Dermis blood vessel endothelial cell (primary cell): ENCODE measurements at regions not wholly inside any gene's neighbourhood (a gene's known extent, or its start where the extent isn't known, plus 50 kb on each side); places are given as distances from the start of the nearest gene placed in this dataset.

Experiments
- DNase-seq: peaks from one replicate; pipeline ENCODE4 v3.0.0; 2010

DNA sequence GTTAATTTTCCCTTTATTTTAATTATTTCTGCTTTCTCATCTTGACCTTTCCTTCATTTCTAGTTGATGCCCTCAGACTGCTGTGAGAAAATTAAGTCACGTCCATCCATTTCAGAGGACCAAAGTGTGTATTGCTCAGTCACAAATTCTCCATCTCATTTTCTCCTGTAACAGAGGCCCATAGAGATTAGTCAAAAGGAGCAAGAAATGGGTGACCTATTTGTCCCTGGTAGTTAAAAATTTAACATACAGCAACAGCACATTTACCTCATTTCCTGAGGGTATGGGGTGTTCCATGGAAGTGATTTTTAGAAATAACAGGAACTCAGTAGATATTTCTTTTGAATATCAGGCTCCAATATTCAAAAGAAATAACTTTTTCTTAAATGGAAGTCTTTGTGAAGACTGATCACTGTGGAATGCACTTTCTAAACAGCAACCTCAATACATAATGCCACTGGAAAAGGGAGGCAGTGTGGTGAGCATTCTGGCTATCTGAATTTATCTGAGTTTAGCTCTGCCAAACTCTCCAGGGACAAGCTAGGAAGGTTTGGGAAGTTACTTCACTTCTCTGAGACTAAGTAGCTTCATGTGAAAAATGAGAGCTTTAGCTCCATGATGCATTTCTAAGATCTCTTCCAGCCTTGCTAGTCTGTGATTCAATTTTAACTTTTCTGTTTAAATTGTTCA, 808.2 kb downstream of the SQOR start:
- no peak for DNase-seq

DNA sequence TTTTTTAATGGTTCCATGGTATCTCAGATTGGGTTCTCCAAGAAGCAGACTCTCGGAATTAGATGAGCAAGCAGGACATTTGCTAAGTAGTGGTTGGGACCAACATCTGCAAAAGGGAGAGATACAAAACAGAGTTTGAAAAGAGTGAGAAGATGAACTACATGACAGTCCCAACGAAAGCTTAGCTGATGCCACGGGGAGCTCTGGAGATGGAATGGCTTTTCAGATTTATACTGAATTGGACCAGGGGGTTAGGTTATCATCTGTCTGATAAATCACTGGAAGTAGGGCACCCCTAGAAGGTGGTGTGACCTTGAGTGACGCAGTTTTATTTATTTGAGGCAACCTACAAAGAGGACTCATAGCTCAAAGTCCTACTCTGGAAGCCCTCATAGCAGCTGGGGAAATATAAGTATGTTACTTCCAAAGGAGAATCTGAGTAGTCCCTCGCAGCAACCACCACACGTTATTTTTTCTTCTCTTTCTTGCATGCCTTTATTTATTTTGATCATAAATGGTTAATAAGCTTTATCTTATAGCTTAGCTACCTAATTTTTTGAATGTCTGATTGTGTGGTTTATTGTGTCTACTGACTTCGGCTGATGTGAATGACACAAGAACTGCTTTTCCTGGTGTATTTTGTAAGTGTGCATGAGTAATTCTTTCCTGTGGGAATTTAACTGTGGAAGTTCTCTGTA, 815.4 kb downstream of the SQOR start:
- no peak for DNase-seq

DNA sequence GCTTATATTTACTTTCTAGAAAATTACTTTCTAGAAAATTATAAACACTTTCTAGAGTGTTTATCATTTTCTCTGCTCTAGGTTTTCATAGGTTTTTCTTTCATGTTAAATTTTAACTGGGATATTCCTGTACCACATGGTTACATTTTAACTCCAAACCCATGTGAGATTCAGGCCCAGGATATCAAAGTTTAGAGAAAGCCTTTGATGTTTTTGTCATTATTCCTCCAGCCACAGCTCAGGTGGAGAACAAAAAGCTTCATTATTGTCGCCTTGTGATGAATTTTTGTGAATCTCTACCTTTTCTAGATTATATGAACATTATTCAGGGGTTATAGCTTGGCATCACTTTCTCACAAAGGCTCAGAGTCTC, 816.0 kb downstream of the SQOR start:
- no peak for DNase-seq

DNA sequence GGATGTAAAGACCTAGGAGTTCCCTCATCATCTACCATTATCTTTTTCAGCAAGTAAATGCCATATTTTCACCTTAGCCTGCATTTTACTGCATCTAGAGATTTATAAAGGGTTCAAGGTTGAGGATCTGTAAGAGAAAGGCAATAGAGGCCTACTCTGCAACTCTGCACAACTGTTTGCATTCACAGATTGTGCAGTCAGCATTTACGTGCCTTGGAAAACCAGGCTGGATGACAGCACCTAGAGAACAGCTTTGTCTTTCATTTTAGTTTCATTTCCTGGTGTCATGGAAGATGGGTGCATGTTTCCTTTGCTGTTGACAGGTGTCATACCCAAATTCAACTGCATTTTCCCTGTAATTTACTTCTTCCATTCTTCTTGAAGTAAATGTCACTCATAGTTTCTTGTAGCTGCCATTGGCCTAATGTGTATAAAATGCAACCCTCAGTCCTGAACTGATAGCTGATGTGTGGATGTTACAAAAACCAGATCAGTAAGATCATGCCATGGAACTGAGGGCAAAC, 817.5 kb downstream of the SQOR start:
- no peak for DNase-seq

DNA sequence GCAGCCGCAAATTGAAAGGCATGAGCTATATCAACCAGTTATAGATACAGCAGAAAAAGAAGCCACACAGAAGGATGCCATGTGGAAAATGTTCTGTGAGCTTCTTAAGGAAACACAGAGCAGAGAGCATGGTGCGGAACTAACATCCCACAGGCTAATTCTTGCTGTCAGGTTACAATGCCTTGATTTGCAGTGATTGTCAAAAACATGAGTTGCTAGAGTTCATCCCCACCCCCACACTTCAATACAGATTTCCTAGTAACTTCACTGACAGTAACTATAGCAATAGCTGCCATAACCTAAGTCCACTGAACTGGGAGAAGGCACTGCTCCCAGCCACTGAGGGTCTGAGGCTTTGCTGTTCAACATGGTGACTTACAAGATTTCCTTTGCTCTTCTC, 821.6 kb downstream of the SQOR start:
- DNase-seq = no peak

DNA sequence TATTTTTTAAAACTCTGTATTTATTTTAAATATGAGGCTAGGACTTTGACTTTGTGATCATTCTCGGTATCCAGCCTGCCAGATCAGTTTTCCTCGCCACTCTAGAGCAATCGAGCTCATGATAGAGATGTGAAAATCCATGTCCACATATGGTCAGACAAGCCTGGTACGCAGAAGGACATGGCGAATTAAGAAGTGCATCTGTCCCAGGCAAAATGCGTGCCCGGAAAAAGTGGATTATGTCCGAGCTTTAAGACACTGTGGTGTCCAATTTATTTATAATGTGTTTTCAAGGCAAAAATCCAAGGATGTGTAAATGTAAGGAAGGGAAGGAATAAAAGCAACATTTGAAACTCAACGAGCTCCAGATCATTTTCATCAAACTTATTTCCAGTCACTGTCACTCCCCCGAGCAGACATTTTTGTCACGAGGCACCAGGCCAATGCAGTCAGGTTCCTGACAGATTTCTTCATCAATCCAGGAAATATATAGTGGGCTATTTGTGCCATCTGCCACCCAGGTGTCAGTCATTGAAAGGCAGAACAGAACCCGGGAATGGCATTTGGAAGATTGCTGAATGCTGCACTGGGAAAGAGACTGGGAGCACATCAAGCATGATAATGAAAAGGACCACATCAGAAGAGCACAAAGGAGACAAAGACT, 825.7 kb downstream of the SQOR start:
- no peak for DNase-seq

DNA sequence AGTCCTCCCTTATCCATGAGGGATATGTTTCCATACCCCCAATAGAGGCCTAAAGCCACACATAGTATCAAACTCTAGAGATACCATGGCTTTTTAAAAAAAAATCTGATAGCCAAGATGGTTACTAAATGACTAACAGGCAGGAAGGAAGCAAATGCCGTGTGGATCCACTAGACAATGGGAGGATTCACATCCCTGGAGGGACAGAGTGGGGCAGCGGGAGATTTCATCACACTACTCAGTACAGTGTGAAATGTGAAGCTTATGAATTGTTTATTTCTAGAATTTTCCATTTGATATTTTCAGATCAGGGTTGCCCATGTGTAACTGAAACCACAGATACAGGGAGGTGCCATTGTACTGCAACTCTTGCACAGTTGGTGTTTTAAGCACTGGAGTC, 826.6 kb downstream of the SQOR start:
- no peak for DNase-seq

DNA sequence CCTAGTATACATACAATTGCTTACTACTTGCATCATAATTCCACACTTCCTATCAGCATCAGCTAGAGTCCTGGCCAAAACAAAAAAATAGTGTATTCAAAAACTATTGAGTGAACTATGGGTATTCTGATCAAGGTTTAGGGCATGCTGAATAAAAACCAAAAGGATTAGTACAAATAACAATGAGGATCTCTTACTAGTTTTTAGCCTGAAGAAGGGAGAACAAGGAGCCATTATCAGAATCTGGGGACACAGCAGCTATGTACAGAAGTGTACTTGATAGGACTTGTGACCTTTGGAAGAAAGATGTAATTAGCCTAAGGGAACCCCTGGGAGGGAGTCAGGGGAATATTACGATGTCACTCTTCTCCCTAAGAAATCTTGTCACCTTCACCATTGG, 832.2 kb downstream of the SQOR start:
- no peak for DNase-seq

DNA sequence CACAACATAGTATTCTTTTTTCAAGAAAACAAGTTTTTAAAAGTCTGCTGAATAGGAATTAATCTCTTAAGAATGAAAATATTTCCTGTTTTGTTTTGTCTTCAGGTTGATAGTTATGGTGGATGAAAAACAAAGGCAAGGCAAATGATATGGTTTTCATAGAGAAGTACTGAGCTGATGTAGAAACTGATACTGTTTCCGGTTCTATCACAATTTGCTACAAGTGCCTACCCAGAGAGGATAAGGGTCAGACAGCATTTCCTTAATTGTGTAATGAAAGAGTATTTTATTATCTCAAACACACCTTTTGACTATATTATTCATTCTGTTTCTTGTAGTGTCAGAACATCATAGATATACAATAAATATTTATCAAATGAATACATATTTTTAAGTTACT, 836.3 kb downstream of the SQOR start:
- no peak for DNase-seq

DNA sequence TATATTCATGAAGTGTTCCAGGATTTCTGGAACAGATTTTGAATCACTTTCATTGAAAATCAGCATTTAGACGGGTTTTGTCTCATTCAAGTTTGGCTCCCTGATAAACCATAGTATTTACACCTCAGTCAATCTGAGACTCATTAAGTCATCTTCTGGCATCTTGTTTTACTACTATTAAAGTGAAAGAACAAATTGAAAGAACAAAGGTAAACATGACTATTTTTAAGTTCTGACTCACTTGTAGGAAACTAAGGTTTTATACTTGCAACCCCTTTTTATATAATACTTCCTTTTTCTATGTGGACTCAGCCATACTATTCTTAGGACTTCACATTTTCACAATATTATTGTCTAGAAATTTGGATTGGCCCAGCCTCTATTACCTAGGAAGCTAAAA, 854.4 kb downstream of the SQOR start:
- no peak for DNase-seq

DNA sequence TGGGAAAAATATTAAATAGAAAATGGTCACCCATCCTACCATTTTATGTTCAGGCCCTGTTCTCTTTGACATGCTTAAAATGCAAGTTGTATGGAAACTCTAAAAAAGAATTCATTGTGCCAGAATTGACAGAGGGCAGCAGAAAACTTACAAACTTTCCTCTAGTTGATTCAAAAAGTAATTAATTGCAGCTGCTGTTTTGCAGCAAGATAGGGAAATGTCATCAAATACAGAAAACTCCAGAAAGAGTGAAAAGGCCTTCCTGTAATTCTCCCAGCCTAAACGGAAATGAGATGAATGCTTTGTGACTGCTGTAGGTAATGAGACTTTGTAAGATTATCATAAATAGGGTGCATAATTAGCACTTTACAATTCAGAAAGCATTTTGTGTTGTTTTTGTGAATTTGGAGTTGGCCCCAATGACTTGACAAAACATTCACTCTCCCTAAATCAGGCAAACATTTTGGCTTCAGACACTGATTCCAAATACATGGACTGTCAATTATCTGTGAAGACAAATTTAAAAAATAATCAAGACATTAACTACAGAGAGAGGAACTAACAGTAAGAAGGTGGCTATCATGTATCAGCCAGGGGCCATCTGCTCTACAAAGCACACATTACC, 861.8 kb downstream of the SQOR start:
- no peak for DNase-seq

DNA sequence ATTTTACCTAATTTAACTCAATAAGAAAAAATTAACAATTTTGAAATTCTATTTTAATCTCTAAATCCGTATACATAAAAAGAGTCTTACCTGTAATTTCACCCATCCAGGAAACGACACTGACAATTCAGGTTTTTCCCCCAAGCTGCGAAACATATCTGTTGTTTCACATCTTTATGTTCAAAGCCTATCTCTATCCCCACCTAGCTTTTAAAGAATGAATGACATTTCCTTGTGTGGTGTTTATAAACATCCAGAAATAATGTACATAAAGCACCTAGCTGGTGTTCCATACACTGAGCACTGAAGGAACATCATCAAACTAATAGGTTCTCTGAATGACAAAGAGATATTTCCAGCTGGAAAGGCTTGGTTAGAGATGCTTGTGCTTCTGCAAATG, 867.8 kb downstream of the SQOR start:
- DNase-seq = no peak

DNA sequence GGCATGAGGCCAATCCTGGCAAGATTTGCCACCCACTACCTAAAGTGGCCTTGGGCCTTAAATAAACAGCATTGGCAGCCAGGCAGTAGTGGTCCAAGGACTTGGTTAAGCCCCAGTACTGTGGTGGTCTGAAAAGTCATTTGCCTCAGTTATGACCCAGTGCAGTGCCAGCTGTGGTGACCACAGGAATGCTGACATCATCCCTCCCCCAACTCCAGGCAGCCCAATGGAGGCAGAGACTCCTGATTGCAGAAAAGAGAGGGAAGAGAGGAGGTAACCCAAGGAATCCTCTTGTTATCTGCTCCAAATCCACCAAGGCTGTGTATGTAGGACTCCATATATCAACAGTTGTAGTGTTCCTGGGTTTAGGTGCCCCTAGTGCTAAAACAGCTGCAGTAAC, 883.6 kb downstream of the SQOR start:
- no peak for DNase-seq

DNA sequence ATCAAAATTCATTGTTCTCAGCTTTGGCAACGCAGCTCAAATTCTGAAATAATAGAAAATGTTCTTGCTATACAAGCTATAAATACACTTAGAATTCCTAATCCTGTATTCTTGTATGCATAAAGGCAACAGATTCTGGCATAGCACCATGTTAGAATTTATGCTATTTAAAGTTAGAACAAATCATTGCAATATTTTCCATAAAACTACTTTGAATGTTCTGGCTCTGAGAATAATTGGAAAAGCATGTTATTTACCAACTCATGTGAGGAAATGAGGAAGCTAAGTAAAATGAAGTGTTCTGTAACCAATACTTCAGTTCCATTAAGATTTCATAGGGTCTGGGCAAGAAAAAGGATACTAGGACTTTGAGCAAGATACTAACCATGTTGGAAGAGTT, 888.9 kb downstream of the SQOR start:
- DNase-seq = no peak

DNA sequence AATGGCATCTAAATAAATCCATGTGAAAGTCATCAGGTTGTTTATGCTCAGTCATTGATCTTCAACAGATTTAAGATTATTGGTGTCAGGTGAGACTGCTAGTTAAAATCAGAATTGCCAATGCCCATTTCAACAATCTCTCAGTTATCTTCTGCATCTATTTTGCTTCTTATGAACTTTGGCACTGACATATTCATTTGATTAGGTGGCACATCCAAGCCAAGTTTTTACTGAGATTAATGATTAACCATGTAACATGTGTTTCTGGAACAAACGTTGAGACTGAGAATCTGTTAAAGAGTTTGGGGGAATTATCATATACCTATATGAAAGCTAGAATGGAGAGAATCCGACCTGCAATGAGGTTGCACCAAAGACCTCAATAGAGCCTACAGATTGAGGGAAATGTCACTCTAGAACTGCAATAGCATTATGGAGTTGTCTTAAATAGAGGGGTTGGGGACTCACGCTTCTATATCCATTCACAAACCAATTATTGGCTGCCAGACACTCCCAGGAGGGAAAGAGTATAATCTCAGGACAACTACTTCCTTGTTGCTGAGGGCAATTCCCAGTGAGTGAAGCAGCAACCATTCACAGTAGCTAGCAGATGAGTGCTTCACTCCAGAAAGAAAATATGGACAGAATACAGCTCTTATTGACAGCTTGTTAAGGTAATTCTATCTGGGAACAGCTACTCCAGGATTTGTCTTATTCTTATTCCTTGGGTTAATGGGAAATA, 891.3 kb downstream of the SQOR start:
- DNase-seq = no peak

DNA sequence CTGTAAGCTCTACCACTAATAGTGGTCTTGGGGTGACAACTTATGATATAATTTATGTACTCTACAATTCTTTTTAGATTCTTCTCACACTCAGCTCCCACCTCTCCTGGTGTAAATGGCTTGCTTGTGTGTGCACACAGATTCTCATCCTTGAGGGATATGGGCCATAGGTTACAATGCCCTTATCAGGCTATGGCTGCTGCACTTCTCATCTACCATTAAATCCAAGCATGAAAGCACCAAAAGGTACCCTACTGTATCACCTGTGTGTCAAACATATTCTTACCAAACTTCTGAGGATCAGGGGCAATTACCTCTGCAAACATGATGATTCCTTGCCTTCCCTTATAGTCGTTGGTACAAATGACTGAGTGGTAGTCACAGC, 891.9 kb downstream of the SQOR start:
- no peak for DNase-seq

DNA sequence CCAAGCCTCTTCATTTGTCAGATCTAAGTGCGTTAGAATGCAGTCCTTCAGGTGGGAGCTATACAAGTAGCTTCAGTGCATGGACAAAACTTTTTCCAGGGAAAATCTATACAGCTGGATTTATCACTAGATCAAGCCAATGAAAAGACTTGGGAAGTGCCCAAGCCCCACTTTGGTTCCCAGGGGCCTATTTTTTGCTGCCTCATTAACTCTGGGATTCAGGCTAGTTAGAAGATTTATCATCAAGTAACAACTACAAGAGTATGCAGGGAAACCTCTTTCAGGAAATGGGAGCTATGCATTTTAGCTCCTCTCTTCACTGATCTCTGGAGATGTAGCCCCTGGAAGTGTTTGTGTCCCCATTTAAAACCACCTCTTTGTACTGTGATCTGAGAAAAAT, 908.8 kb downstream of the SQOR start:
- no peak for DNase-seq

DNA sequence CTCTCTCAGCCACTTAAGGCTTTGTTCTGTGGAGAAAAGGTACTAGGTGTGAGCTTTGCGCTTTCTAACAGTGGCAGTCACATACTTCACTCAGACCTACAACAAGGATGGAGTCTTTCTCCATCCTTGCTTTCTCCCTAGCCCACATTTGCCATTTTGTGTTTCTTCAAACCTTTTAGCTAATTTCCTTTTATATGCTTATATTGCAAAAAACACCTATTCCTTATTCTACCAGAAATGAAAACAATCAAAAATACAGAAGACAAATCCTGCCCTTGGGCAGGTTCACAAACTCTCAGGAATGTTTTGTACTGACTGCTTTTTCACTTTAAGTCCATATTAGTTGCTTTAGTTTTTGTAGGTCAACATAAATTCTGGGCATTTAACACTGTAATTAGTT, 914.2 kb downstream of the SQOR start:
- DNase-seq = no peak

DNA sequence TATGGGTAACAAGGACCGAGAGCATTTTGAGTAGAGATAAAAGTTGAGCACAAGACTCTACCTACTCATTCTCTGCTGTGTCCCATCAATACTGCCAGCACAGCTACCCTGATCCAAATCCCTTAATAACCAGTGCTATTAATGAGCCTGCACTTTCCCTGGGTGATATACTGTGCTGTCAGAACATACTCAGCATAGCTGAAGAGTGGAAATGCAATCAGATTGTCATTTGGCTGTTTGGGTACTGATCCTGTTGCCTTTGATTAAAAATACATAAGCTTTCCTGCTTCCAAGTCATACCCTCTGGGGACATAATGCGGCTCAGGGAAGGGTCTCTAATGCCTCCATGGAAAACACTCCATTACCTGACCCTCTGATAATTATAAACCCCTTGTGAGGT, 917.5 kb downstream of the SQOR start:
- DNase-seq = no peak

DNA sequence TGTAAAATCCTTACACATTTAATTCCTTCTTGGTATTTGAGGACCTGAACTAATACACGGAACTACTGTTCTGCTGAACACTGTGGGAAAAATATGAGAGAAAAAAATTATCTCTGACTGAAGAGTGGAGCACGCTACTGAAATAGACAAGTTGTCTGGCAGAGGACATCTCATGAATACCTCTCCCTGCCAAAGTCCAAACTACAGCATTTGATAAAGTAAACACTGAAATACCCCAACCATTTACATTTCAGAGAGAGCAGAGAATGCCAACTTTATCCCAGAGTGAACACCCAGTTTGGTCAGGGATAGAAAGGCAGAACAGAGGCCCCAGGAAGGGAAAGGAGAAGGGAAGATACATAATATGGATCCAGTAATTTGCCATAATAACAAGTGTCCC, 920.7 kb downstream of the SQOR start:
- no peak for DNase-seq

DNA sequence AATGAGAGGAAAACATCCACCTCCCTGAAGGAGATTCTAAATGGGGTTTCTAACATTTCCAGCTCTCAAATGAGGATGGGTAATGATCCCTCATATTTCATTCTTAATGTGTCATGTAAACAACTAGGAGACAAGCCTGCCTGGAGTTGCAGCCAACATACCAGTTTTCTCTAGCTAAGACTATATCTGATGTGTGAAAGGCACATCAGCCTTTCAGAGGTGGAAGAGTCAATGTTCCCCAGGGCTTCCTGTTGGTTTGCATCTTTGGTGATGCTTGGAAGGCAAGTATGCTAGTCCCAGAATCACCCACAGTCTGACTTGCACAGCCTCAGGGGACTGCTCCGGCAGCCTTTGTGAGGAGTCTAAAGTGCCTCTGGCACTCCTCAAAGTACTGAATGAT, 921.2 kb downstream of the SQOR start:
- no peak for DNase-seq

DNA sequence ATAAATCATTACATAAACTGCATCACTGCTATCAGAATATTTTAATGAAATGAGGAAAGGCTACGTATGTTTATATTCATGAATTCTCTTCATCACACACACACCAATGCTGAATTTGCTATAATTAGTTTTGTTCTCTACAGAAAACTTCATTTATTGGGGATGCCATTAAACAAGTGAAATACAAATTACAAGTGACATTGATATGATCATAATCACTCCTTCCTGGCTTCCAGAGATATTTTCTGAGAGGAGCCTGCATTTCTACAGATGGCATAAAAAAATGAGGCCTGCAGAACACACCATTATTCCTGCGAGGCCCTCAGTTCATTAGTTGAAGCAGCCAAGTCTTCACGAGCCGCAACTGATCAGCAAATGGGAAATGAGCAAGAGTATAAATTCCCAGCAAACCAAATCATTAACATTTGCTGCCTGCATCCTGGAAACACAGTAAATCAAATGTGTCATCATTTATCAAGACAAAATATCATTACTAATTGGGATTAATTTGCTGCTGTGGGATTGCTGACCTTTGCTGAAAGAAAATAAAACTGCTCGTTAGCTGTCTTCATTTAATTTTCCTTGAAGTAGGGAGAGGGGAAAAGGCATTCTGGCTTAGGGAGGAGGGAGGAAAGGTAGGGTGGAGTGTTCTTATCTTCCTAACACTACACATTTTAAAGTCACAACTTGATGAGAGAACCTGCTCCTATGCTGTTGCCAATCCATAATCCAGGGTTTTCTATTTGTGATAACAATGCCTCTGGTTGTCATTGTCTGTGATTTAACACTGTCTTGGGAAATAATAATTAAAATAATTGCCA, 921.9 kb downstream of the SQOR start:
- DNase-seq = no peak
